ENCODE measurements at regions not wholly inside any gene's neighbourhood (a gene's known extent, or its start where the extent isn't known, plus 50 kb on each side); places are given as distances from the start of the nearest gene placed in this dataset.

GRCh38 chrX:114017086-114017485, 566.8 kb upstream of the HTR2C start:
- TF ChIP-seq POLR2A (IDR thresholded peaks at IDR 0.05): no peak
- TF ChIP-seq, protein P1, sequence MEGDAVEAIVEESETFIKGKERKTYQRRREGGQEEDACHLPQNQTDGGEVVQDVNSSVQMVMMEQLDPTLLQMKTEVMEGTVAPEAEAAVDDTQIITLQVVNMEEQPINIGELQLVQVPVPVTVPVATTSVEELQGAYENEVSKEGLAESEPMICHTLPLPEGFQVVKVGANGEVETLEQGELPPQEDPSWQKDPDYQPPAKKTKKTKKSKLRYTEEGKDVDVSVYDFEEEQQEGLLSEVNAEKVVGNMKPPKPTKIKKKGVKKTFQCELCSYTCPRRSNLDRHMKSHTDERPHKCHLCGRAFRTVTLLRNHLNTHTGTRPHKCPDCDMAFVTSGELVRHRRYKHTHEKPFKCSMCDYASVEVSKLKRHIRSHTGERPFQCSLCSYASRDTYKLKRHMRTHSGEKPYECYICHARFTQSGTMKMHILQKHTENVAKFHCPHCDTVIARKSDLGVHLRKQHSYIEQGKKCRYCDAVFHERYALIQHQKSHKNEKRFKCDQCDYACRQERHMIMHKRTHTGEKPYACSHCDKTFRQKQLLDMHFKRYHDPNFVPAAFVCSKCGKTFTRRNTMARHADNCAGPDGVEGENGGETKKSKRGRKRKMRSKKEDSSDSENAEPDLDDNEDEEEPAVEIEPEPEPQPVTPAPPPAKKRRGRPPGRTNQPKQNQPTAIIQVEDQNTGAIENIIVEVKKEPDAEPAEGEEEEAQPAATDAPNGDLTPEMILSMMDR (IDR thresholded peaks at IDR 0.05): no peak
